Hematopoietic multipotent progenitor cell treated with erythropoietin and hydrocortisone succinate and interleukin-3 and kit ligand, for 4 days (in vitro differentiated cells): ENCODE measurements at regions not wholly inside any gene's neighbourhood (a gene's known extent, or its start where the extent isn't known, plus 50 kb on each side); places are given as distances from the start of the nearest gene placed in this dataset.

ENCODE experiments used
- DNase-seq: peaks from one replicate; pipeline ENCODE4 v3.0.0-alpha.2; 2015

- DNase-seq = no peak
Observed at GRCh38 chr9:99401680-99402504, 179.8 kb downstream of the SEC61B start.

- no peak for DNase-seq
Observed at GRCh38 chr9:99403371-99403770, 181.3 kb downstream of the SEC61B start.

DNA sequence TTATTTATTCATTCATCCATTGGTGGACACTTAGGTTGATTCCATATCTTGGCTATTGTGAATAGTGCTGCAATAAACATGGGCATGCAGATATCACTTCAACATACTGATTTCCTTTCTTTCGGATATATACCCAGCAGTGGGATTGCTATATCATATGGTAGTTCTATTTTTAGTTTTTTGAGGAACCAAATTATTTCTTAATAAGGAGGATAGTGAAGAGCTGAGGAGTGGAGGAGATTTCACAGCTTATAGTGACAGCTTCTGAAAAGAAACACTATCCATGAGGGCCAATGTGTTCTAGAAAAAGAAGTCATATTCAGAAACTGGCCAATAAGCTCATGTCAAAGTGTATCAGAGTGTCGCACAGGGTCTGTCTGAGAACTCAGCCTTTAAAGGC is 183.3 kb downstream of the SEC61B start:
- no peak for DNase-seq

DNA sequence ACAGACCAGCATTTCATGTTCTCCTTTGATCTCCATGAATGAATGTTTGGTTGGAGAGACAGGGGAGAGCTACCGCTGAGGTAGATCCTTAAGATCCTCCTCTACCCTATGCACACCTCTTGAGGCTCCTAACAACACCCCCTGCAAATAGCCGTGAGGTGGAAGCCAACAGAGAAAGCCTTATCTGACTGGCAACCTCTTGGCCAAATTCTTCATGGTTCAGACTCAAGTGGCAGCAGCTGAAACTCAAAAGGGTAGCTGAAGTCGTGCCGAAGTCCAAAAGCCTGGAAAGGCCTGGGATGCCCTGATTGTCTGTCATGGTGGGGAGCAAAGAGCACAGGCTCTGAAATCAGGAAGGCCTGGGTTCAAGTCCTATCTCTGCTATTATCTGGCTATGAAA is 184.9 kb downstream of the SEC61B start:
- DNase-seq = no peak

DNA sequence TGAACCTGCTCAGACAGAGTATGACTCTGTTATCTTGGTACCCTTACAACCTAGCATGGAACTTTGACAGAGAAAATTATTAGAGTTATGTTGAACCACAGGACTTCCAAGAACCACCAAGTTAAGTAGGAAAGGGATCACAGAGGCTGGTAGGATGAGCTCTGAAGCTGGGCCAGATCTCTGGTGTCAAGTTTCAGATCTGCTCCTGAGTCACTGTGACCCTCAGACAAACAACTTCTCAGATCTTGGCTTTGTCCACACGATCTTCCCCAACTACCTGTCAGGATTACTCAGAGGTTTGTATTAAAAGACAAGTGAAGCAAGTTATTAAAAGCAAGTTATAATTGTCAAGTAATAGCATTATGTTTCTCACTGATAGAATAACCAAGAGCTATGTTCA is 189.0 kb downstream of the SEC61B start:
- no peak for DNase-seq

- no peak for DNase-seq
Observed at GRCh38 chr9:99411479-99412115, 189.5 kb downstream of the SEC61B start.

DNA sequence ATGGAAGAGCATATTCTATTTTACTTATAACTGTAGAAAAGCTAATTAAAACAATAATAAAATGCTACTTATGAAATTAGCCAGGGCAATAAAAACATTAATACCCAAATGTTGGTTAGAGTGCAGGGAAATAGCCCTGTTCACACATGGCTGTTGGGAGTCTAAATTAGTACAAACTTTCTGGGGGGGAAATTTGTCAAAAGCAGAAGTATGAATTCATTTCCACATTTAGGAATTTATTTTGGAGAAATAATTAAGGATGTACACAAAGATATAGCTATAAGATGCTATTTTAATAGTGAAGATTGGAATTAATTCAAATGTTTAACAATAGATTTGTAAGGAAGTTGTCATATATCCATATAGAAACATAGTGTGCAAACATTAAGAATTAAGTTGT is 190.5 kb downstream of the SEC61B start:
- DNase-seq = no peak

GRCh38 chr9:99414321-99414720 is 192.2 kb downstream of the SEC61B start:
- no peak for DNase-seq

DNA sequence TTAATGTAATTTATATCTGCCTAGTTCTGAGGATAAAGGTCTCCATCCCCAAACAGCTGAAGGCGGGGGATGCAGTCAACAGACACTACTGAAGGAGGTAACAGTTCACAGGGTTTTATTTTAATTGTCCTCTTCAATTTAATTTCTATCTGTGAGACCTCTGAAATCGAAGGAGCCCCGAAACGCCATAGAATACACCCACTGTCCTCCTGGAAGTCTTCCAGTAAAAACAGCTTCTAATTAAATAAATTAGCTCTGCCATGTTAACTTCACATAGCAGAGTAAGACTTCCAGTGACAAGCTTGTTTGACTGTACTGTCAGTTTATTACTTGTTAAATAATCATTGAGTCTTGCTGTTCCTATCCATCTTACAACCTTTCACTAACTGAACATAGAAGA is 193.5 kb downstream of the SEC61B start:
- DNase-seq = no peak

DNA sequence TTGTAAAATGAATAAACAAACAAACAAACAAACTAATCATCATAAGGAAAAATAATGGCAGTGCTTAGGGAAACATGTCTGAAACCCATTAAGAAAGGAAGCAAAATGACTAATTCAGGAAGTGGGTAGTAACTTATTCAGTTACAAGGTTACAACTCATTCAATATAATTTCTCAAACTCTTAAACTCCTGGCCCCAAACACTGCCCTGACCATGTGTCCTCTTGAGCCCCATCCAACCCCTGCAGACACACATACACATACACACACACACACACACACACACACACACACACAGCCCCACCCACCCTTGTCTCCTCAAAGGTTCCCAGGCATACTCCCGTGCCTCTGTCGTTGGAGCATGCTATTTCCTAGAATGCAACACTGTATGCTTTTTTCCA is 193.9 kb downstream of the SEC61B start:
- DNase-seq = peak; percentile 13

DNA sequence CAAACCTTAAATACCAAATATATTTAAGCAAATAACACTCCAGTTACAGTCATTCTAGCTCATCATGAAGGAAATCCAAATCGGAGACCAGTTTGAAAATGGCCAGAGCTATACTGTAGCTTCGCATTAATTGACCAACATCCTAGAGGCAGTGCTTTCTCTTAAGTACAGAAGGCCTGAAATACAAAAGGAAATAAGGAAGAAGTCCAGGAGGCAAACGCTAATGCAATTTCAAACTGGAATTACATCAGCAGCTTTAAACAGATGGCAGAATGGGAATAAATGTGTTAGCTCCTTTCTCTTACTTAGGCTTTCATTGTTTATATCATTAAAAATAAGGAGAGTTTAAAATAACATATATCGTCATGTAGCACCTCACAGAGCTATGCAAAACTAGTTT is 197.0 kb downstream of the SEC61B start:
- no peak for DNase-seq

DNA sequence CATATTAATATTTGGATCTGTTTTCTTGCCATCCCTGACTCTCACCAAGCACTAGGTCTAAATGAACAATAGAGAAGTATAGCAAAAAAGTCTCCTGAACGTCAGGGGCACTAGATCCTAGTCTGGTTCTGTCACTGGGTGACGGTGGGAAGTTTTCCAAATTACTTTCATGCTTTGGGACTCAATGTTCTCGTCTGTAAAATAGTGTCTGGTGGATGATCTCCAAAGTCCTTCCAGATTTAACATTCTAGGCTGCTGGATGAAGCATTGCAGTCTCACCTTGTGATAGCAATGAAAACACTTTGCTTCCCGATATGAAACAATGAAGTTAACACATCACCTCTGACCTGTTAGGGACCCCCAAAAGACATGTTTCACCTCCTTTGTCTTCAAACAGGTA is 199.3 kb downstream of the SEC61B start:
- DNase-seq = no peak

- DNase-seq = no peak
Observed at GRCh38 chr9:99425124-99425523, 203.0 kb downstream of the SEC61B start.

DNA sequence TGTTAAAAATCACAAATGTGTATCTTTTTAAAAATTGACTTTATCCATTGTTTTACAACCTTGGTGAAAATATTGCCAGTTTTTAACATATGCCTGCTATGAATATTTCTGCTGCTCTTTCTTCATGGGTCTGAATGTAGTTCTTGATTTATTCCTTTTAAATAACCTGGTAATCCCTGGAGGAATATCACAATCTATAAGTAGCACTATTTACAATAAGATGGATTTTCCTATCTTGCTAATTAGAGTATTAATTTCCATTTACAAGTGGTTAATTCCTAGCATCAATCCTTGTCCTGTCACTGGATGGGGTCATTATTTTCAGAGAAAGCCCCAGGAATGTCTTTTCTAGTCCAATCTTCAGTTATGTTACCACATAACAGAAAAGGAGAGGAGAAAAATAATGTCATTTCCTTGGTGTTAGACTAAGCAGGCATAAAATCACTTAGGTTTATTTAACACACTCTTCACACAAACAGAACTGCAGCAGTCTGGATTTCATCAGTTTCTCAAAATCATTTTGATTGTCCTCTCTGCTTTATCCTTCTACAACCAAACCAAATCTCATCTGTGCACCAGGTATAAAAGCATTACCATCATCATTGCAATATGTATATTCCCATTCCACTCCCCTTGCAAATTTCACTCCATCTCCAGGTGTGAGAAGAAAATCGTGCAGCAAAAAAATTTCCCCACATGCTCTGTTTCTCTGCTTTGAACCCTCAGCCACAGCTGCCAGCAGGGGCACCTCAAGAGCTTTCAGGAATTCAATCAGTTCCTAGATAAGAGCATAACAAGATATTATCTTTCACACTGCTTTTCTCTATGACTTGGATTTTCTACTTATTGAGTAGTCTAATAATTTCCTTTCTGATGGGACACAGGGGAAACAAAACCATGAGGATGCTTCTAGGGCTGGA is 204.1 kb downstream of the SEC61B start:
- no peak for DNase-seq

- no peak for DNase-seq
Observed at GRCh38 chr9:99427260-99427659, 205.2 kb downstream of the SEC61B start.

- peak; percentile 24 for DNase-seq
Observed at GRCh38 chr9:99430301-99430700, 208.2 kb downstream of the SEC61B start.

DNA sequence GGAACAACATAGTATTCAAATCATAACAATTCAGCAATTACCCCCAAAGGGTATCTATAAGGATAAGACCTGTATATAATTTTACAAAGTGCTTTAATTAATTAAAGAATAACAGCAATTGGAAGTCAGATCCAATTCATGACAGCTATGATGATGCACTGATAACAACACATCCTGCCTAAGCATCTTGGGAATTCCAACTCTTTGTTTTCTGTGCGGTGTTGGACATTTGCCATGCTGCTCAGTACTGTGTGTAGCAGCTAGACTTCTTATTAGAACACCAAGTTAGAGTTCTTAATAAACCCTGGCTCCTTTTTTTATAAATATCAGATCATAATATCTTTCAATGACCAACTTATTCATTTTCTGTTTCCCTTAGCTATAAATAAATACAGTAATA is 209.0 kb downstream of the SEC61B start:
- DNase-seq = no peak

GRCh38 chr9:99432075-99432474 is 210.0 kb downstream of the SEC61B start:
- no peak for DNase-seq

DNA sequence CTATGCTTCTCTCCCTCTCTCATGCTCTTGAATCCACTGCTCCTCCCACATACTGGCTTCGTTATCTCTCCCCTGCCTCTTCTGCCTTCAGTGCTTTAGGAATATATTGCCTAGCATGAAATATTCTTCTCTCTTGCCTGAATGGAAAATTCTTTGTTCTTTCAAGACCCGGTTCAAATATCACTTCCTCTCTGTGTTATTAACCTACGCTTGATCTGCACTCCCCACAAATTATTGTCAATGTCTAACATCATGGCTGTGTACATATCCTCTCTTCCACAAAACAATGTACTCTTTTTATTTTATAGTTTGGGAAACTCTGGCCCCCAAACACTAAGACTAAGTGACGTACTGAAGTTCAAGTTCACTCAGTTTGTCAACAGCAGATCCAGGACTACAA is 211.0 kb downstream of the SEC61B start:
- DNase-seq = no peak

DNA sequence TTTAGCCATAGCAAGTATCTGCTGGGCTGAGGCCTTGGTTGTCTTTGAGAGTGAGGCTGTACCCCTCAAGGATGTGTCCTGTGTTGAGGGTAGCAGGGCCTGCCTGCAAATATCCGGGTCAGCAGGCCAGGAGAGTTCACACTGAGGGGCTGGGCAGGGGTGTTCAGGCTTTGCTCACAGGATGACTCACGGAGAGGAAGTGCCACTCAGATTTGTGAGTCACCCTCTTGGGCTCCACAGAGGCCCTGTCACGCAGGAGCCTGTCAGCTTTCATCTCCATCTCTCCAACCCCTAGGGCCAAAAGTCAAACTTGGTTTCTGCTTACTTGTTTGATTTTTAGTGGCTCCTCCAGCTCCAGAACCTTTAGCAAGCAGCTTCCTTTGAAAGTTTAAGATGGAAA is 211.5 kb downstream of the SEC61B start:
- peak; percentile 80 for DNase-seq

DNA sequence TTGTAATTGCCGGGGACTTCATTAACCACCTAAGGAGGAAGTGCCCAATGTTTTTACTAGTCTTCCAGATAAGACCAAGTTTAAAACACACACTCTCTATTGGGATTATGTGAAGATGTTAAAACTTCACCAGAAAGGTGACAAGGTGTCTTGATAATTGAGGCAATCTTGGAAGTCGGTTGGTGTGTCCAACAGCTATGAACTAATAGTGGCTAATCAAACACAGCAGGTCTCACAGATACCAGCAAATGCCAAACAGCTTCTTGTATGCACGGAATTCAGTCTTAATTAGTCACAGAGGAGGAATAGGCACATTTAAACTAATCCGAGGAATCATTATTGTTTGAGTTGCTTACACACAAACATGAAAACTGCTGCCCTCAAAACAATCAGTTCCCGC is 214.5 kb downstream of the SEC61B start:
- DNase-seq = peak; percentile 14

- DNase-seq = no peak
Observed at GRCh38 chr9:99437145-99437544, 215.1 kb downstream of the SEC61B start.

GRCh38 chr9:99438596-99438995 is 216.5 kb downstream of the SEC61B start:
- no peak for DNase-seq

GRCh38 chr9:99441829-99442228 is 219.7 kb downstream of the SEC61B start:
- no peak for DNase-seq
